Memory B cell (primary cell): ENCODE measurements at regions not wholly inside any gene's neighbourhood (a gene's known extent, or its start where the extent isn't known, plus 50 kb on each side); places are given as distances from the start of the nearest gene placed in this dataset.
A peak's percentile ranks its signal among the peaks of the same experiment; 100 is the strongest.
"Not testable (repeated sequence)": the region's sequence is repeated elsewhere in the genome, so short reads cannot be mapped to it uniquely, and the experiment has no call there.

ENCODE experiments used
- ATAC-seq: fragments of 150-1000 bp; cut with Tn5 transposase; 2 replicates; pipeline ENCODE4 v1.10.0; 2021; ENCODE audit warnings: low read depth, mild to moderate bottlenecking, moderate library complexity
- DNase-seq, 2 donors: peaks; one replicate each; pipeline ENCODE4 v3.0.0; 2022; ENCODE audit warnings: low spot score in 2 of 2
- H3K27ac Mint-ChIP-seq: one replicate; pipeline ENCODE4 v1.8.0; 2022; ENCODE audit warnings: mild to moderate bottlenecking, moderate library complexity, mixed read lengths
- H3K27me3 Mint-ChIP-seq: one replicate; pipeline ENCODE4 v1.8.0; 2022; ENCODE audit warnings: mixed read lengths
- H3K36me3 Mint-ChIP-seq: one replicate; pipeline ENCODE4 v1.8.0; 2022; ENCODE audit warnings: mild to moderate bottlenecking, mixed read lengths
- H3K4me1 Mint-ChIP-seq: one replicate; pipeline ENCODE4 v1.8.0; 2022; ENCODE audit warnings: mixed read lengths
- H3K4me3 Mint-ChIP-seq: one replicate; pipeline ENCODE4 v1.8.0; 2022; ENCODE audit warnings: mild to moderate bottlenecking, moderate library complexity, mixed read lengths
- H3K9me3 Mint-ChIP-seq: one replicate; pipeline ENCODE4 v1.8.0; 2022; ENCODE audit warnings: mixed read lengths

- H3K4me1 Mint-ChIP-seq, result peaks cover 12% of the 10 kb centered on the region
- no peak overlapping the region for H3K4me3 Mint-ChIP-seq
- no peaks in the 10 kb centered on the region for H3K36me3 Mint-ChIP-seq
- no peak overlapping the region for H3K27ac Mint-ChIP-seq
- peaks cover 14% of the 10 kb centered on the region for H3K27me3 Mint-ChIP-seq
- ATAC-seq (no peak), DNase-seq (no peak)
- H3K9me3 Mint-ChIP-seq, result no peaks in the 10 kb centered on the region
These were observed 118.7 kb upstream of the IGLL5 start for GRCh38 chr22:22768885-22769284.

- no peak overlapping the region for H3K4me3 Mint-ChIP-seq
- ATAC-seq (no peak), DNase-seq (no peak)
- H3K4me1 Mint-ChIP-seq, result peaks cover 18% of the 10 kb centered on the region
- no peak overlapping the region for H3K27ac Mint-ChIP-seq
- no peaks in the 10 kb centered on the region for H3K9me3 Mint-ChIP-seq
- H3K27me3 Mint-ChIP-seq, result peaks cover 14% of the 10 kb centered on the region
- H3K36me3 Mint-ChIP-seq, result no peaks in the 10 kb centered on the region
These were observed 118.0 kb upstream of the IGLL5 start for GRCh38 chr22:22769434-22770279.

- H3K4me3 Mint-ChIP-seq, result no peak overlapping the region
- peaks cover 22% of the 10 kb centered on the region for H3K4me1 Mint-ChIP-seq
- DNase-seq (peak in 1 of 2 donors; percentile 44), ATAC-seq (peak; percentile 61)
- H3K27ac Mint-ChIP-seq, result no peak overlapping the region
- H3K9me3 Mint-ChIP-seq, result no peaks in the 10 kb centered on the region
- H3K27me3 Mint-ChIP-seq, result peaks cover 14% of the 10 kb centered on the region
- H3K36me3 Mint-ChIP-seq, result no peaks in the 10 kb centered on the region
These were observed 117.2 kb upstream of the IGLL5 start for GRCh38 chr22:22770280-22770871.

GRCh38 chr22:22770881-22771280 lies 116.7 kb upstream of the IGLL5 start:
- Mint-ChIP-seq H3K4me3 (no peak overlapping the region), H3K4me1 (peaks cover 22% of the 10 kb centered on the region), H3K9me3 (no peaks in the 10 kb centered on the region), H3K36me3 (no peaks in the 10 kb centered on the region), H3K27me3 (peaks cover 14% of the 10 kb centered on the region), H3K27ac (no peak overlapping the region)
- DNase-seq (no peak), ATAC-seq (no peak)

GRCh38 chr22:22771696-22772377 lies 115.8 kb upstream of the IGLL5 start:
- DNase-seq, result no peak
- Mint-ChIP-seq H3K9me3 (no peaks in the 10 kb centered on the region), H3K27me3 (peaks cover 13% of the 10 kb centered on the region), H3K36me3 (no peaks in the 10 kb centered on the region), H3K27ac (no peak overlapping the region), H3K4me3 (no peak overlapping the region), H3K4me1 (peaks cover 22% of the 10 kb centered on the region)
- ATAC-seq, result no peak

- H3K9me3 Mint-ChIP-seq, result no peaks in the 10 kb centered on the region
- no peak overlapping the region for H3K27ac Mint-ChIP-seq
These were observed 115.2 kb upstream of the IGLL5 start for GRCh38 chr22:22772396-22772795.

GRCh38 chr22:22772883-22773282 lies 114.7 kb upstream of the IGLL5 start:
- no peak for DNase-seq
- peaks cover 11% of the 10 kb centered on the region for H3K27me3 Mint-ChIP-seq
- no peak overlapping the region for H3K27ac Mint-ChIP-seq
- H3K36me3 Mint-ChIP-seq, result no peaks in the 10 kb centered on the region
- H3K4me1 Mint-ChIP-seq, result peaks cover 22% of the 10 kb centered on the region
- no peak overlapping the region for H3K4me3 Mint-ChIP-seq
- ATAC-seq, result no peak
- no peaks in the 10 kb centered on the region for H3K9me3 Mint-ChIP-seq

More at GRCh38 chr22:22772396-22772795, 115.2 kb upstream of the IGLL5 start:
- ATAC-seq (peak; percentile 45), DNase-seq (no peak)
- H3K36me3 Mint-ChIP-seq, result no peaks in the 10 kb centered on the region
- peaks cover 22% of the 10 kb centered on the region for H3K4me1 Mint-ChIP-seq
- H3K4me3 Mint-ChIP-seq, result no peak overlapping the region
- H3K27me3 Mint-ChIP-seq, result peaks cover 13% of the 10 kb centered on the region

GRCh38 chr22:22773427-22773826 lies 114.2 kb upstream of the IGLL5 start:
- H3K27me3 Mint-ChIP-seq, result peaks cover 7% of the 10 kb centered on the region
- H3K4me3 Mint-ChIP-seq, result no peak overlapping the region
- H3K27ac Mint-ChIP-seq, result no peak overlapping the region
- no peaks in the 10 kb centered on the region for H3K9me3 Mint-ChIP-seq
- DNase-seq, result no peak
- H3K36me3 Mint-ChIP-seq, result no peaks in the 10 kb centered on the region
- no peak for ATAC-seq
- H3K4me1 Mint-ChIP-seq, result peaks cover 22% of the 10 kb centered on the region

- no peak for DNase-seq
- no peak overlapping the region for H3K4me3 Mint-ChIP-seq
These were observed 113.5 kb upstream of the IGLL5 start for GRCh38 chr22:22773979-22774604.

GRCh38 chr22:22774762-22775161 lies 112.9 kb upstream of the IGLL5 start:
- H3K9me3 Mint-ChIP-seq, H3K36me3 Mint-ChIP-seq, ATAC-seq, H3K4me3 Mint-ChIP-seq, DNase-seq, H3K27me3 Mint-ChIP-seq, H3K27ac Mint-ChIP-seq: not testable (repeated sequence)
- peaks cover 22% of the 10 kb centered on the region for H3K4me1 Mint-ChIP-seq

More at GRCh38 chr22:22773979-22774604, 113.5 kb upstream of the IGLL5 start:
- H3K36me3 Mint-ChIP-seq, result no peaks in the 10 kb centered on the region
- peaks cover 22% of the 10 kb centered on the region for H3K4me1 Mint-ChIP-seq
- no peak overlapping the region for H3K27ac Mint-ChIP-seq
- peaks cover 2% of the 10 kb centered on the region for H3K27me3 Mint-ChIP-seq
- peak; percentile 64 for ATAC-seq
- H3K9me3 Mint-ChIP-seq, result no peaks in the 10 kb centered on the region

- H3K4me3 Mint-ChIP-seq, result no peak overlapping the region
- no peak for DNase-seq
- H3K27ac Mint-ChIP-seq, result no peak overlapping the region
- H3K27me3 Mint-ChIP-seq, result peaks cover 2% of the 10 kb centered on the region
- no peak for ATAC-seq
- H3K36me3 Mint-ChIP-seq, result no peaks in the 10 kb centered on the region
- H3K4me1 Mint-ChIP-seq, result peaks cover 18% of the 10 kb centered on the region
- H3K9me3 Mint-ChIP-seq, result no peaks in the 10 kb centered on the region
These were observed 111.5 kb upstream of the IGLL5 start for GRCh38 chr22:22776121-22776520.

- H3K9me3 Mint-ChIP-seq, result no peaks in the 10 kb centered on the region
- DNase-seq, result no peak
- H3K36me3 Mint-ChIP-seq, result no peaks in the 10 kb centered on the region
- ATAC-seq, result no peak
- peaks cover 7% of the 10 kb centered on the region for H3K4me1 Mint-ChIP-seq
- H3K27me3 Mint-ChIP-seq, result peaks cover 4% of the 10 kb centered on the region
- no peak overlapping the region for H3K4me3 Mint-ChIP-seq
- no peak overlapping the region for H3K27ac Mint-ChIP-seq
These were observed 108.4 kb upstream of the IGLL5 start for GRCh38 chr22:22779213-22779612.

- H3K9me3 Mint-ChIP-seq, result no peaks in the 10 kb centered on the region
- ATAC-seq (no peak), DNase-seq (no peak)
- H3K27ac Mint-ChIP-seq, result no peak overlapping the region
- H3K27me3 Mint-ChIP-seq, result peaks cover 4% of the 10 kb centered on the region
- H3K4me1 Mint-ChIP-seq, result no peaks in the 10 kb centered on the region
- H3K36me3 Mint-ChIP-seq, result no peaks in the 10 kb centered on the region
- no peak overlapping the region for H3K4me3 Mint-ChIP-seq
These were observed 104.0 kb upstream of the IGLL5 start for GRCh38 chr22:22783575-22783974.
